CD8-positive, alpha-beta memory T cell (primary cell): ENCODE measurements at regions not wholly inside any gene's neighbourhood (a gene's known extent, or its start where the extent isn't known, plus 50 kb on each side); places are given as distances from the start of the nearest gene placed in this dataset.
"Not testable (repeated sequence)": the region's sequence is repeated elsewhere in the genome, so short reads cannot be mapped to it uniquely, and the experiment has no call there.

Source experiments
- CTCF ChIA-PET: fragments of 350-600 bp; sonication (Branson Sonifier 250); formaldehyde crosslinking; loops from one replicate; lab custom pipeline; 2021; ENCODE audit warnings: antibody characterized with exemption; lab: Charles Lee
- POLR2A ChIA-PET: fragments of 350-600 bp; sonication (Branson Sonifier 250); formaldehyde crosslinking; loops from one replicate; lab custom pipeline; 2021; ENCODE audit warnings: antibody characterized with exemption; lab: Charles Lee
- DNase-seq, 5 donors: peaks; one replicate each; pipeline versions ENCODE4 v3.0.0 to v3.0.0-alpha.2; 2020 to 2022; ENCODE audit warnings: mixed read lengths in 1 of 5
- H3K27ac ChIP-seq: one replicate; pipeline ENCODE4 v1.7.0; 2013; ENCODE audit warnings: low read depth, mild to moderate bottlenecking, low read length, moderate library complexity
- H3K27me3 ChIP-seq: 2 replicates; pipeline ENCODE4 v1.7.0; 2013; ENCODE audit warnings: low read length, mild to moderate bottlenecking; ENCODE audit not compliant: insufficient read depth, poor library complexity, severe bottlenecking
- H3K36me3 ChIP-seq: 2 replicates; pipeline ENCODE4 v1.7.0; 2013; ENCODE audit warnings: mild to moderate bottlenecking, low read length, moderate library complexity; ENCODE audit not compliant: insufficient read depth
- H3K4me1 ChIP-seq: 2 replicates; pipeline ENCODE4 v1.7.0; 2013; ENCODE audit warnings: mild to moderate bottlenecking, low read length, moderate library complexity; ENCODE audit not compliant: insufficient read depth
- H3K4me3 ChIP-seq: 2 replicates; pipeline ENCODE4 v1.7.0; 2013; ENCODE audit warnings: mild to moderate bottlenecking, low read length
- H3K9me3 ChIP-seq: 2 replicates; pipeline ENCODE4 v1.7.0; 2013; ENCODE audit warnings: mild to moderate bottlenecking, low read length
- H3K27ac Mint-ChIP-seq, 8 donors: one replicate each; pipeline ENCODE4 v1.8.0; 2020 to 2021; ENCODE audit warnings: mixed read lengths in 8 of 8, mild to moderate bottlenecking in 6 of 8, inconsistent platforms in 3 of 8, moderate library complexity in 3 of 8
- H3K27me3 Mint-ChIP-seq, 2 donors: one replicate each; pipeline ENCODE4 v1.8.0; 2020 to 2021; ENCODE audit warnings: mixed read lengths in 2 of 2, mild to moderate bottlenecking in 1 of 2, moderate library complexity in 1 of 2
- H3K36me3 Mint-ChIP-seq, 3 donors: one replicate each; pipeline ENCODE4 v1.8.0; 2020 to 2021; ENCODE audit warnings: mixed read lengths in 3 of 3, inconsistent platforms in 1 of 3, mild to moderate bottlenecking in 1 of 3
- H3K4me1 Mint-ChIP-seq, 3 donors: one replicate each; pipeline ENCODE4 v1.8.0; 2020 to 2021; ENCODE audit warnings: mixed read lengths in 3 of 3, inconsistent platforms in 1 of 3, mild to moderate bottlenecking in 1 of 3
- H3K4me3 Mint-ChIP-seq, 7 donors: one replicate each; pipeline ENCODE4 v1.8.0; 2020 to 2021; ENCODE audit warnings: mixed read lengths in 7 of 7, mild to moderate bottlenecking in 6 of 7, moderate library complexity in 4 of 7, inconsistent platforms in 2 of 7
- H3K9me3 Mint-ChIP-seq, 5 donors: one replicate each; pipeline ENCODE4 v1.8.0; 2020 to 2022; ENCODE audit warnings: mixed read lengths in 5 of 5, mild to moderate bottlenecking in 3 of 5, moderate library complexity in 2 of 5, inconsistent platforms in 1 of 5

GRCh38 chr13:73169971-73170370, 111.2 kb downstream of the KLF5 start:
- no peak for DNase-seq
- Mint-ChIP-seq H3K4me1 (peaks cover 0 to 5% (median 3%) of the 10 kb centered on the region in 3 donors), H3K27me3 (peaks cover 0 to 4% of the 10 kb centered on the region in 2 donors), H3K27ac (no peak overlapping the region), H3K36me3 (no peaks in the 10 kb centered on the region), H3K4me3 (no peak overlapping the region), H3K9me3 (no peaks in the 10 kb centered on the region)
- Histone ChIP-seq H3K9me3 (no peaks in the 10 kb centered on the region), H3K36me3 (no peaks in the 10 kb centered on the region), H3K4me1 (no peaks in the 10 kb centered on the region), H3K27ac (no peak overlapping the region), H3K27me3 (no peaks in the 10 kb centered on the region), H3K4me3 (no peak overlapping the region)
- CTCF ChIA-PET = no interaction called here
- POLR2A ChIA-PET = no interaction called here

DNA sequence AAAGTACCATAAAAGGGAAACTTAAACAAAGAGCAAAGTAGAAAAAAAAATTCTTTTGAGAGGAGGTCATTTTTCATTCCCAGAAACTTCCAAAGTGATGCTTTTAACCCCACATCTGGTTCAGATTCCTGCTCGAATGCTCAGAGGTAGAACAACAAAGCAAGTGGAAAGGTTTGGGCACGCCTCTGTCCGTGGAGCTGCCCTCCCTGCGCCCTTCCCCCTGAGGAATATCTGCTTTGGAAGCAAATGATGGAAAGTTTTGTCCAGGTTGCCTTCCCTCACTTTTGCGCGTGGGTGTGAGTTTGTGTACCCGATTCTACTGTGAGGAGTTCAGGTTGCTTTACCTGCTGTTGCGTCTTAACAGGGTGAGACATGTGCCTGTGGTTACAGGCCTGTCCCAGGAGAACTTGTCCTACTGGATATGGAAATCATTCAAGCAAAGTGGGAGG, 110.2 kb downstream of the KLF5 start:
- no peak for DNase-seq

DNA sequence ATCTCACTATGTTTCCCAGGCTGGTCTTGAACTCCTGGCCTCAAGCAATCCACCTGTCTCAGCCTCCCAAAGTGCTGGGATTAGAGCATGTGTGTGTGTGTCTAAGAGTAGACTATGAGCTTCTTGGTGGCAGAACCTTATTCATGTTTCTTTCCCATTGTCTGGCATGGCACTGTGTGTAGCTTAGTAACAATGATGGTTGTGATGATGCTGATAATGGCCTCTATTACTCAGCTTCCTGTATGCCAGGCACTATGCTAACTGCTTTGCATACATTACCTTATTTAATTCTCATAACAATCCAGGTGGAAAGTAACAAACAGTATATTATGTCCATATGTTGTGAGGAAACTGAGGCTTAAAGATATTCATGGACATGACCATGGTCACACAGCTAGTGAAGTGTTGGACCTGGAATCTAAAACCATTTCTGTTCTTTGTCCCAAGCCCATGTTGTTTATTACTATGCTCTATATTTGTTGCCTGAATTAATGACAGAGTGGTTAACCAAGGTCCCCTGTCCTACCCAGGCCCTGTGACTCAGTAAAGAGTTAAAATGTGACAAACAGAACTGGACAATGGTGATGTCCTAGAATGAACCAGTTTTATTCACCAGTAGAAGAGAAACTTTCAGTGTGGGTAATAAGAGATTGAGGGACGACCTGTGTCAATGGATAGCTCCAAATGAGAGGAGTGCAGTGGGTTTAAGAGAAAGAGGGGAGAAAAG, 109.6 kb downstream of the KLF5 start:
- H3K4me1 ChIP-seq = no peaks in the 10 kb centered on the region
- no peak overlapping the region for H3K27ac ChIP-seq
- H3K27me3 ChIP-seq = no peaks in the 10 kb centered on the region
- H3K4me3 Mint-ChIP-seq = no peak overlapping the region
- no peaks in the 10 kb centered on the region for H3K9me3 ChIP-seq
- no peak overlapping the region for H3K27ac Mint-ChIP-seq
- DNase-seq = no peak
- POLR2A ChIA-PET = no interaction called here
- no peaks in the 10 kb centered on the region for H3K9me3 Mint-ChIP-seq
- H3K4me1 Mint-ChIP-seq = peaks cover 0 to 5% (median 3%) of the 10 kb centered on the region in 3 donors
- no peaks in the 10 kb centered on the region for H3K36me3 Mint-ChIP-seq
- H3K27me3 Mint-ChIP-seq = peaks cover 0 to 4% of the 10 kb centered on the region in 2 donors
- H3K4me3 ChIP-seq = no peak overlapping the region
- H3K36me3 ChIP-seq = no peaks in the 10 kb centered on the region
- CTCF ChIA-PET = no interaction called here

More for the DNA sequence above, 110.2 kb downstream of the KLF5 start:
- ChIA-PET POLR2A (no interaction called here), CTCF (no interaction called here)
- H3K36me3 ChIP-seq = no peaks in the 10 kb centered on the region
- peaks cover 0 to 4% of the 10 kb centered on the region in 2 donors for H3K27me3 Mint-ChIP-seq
- H3K27ac Mint-ChIP-seq = no peak overlapping the region
- no peaks in the 10 kb centered on the region for H3K27me3 ChIP-seq
- H3K9me3 ChIP-seq = no peaks in the 10 kb centered on the region
- H3K4me1 Mint-ChIP-seq = peaks cover 0 to 5% (median 3%) of the 10 kb centered on the region in 3 donors
- no peak overlapping the region for H3K4me3 ChIP-seq
- no peak overlapping the region for H3K4me3 Mint-ChIP-seq
- H3K4me1 ChIP-seq = no peaks in the 10 kb centered on the region
- H3K9me3 Mint-ChIP-seq = no peaks in the 10 kb centered on the region
- no peak overlapping the region for H3K27ac ChIP-seq
- H3K36me3 Mint-ChIP-seq = no peaks in the 10 kb centered on the region

GRCh38 chr13:73167028-73167820, 108.4 kb downstream of the KLF5 start:
- Histone ChIP-seq H3K9me3 (no peaks in the 10 kb centered on the region), H3K36me3 (no peaks in the 10 kb centered on the region), H3K27me3 (no peaks in the 10 kb centered on the region), H3K27ac (no peak overlapping the region), H3K4me3 (no peak overlapping the region), H3K4me1 (no peaks in the 10 kb centered on the region)
- Mint-ChIP-seq H3K4me3 (no peak overlapping the region), H3K27ac (no peak overlapping the region), H3K9me3 (no peaks in the 10 kb centered on the region), H3K27me3 (peaks cover 0 to 4% of the 10 kb centered on the region in 2 donors), H3K36me3 (no peaks in the 10 kb centered on the region), H3K4me1 (peaks cover 0 to 5% (median 3%) of the 10 kb centered on the region in 3 donors)
- CTCF ChIA-PET = no interaction called here
- POLR2A ChIA-PET = no interaction called here
- DNase-seq = no peak

DNA sequence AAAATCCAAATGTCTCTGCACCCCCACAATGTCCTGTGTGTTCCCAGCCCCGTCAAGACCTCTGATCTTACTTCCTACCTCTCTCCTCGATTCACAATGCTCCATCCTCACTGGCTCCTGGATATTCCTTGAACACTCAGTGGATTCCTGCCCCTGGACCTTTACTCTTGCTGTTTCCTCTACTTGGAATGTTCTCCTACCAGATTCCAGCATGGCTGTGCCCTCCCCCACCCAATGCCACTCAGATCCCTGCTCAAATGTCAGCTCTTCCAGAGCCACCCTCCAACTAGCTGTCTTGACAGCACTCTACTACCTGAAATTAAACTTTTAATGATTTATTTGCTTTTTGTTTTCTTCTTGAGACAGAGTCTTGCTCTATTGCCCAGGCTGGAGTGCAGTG, 107.4 kb downstream of the KLF5 start:
- no peaks in the 10 kb centered on the region for H3K36me3 Mint-ChIP-seq
- Histone ChIP-seq H3K9me3 (no peaks in the 10 kb centered on the region), H3K4me1 (no peaks in the 10 kb centered on the region), H3K4me3 (no peak overlapping the region), H3K27me3 (no peaks in the 10 kb centered on the region), H3K36me3 (no peaks in the 10 kb centered on the region), H3K27ac (no peak overlapping the region)
- peaks cover 0 to 4% of the 10 kb centered on the region in 2 donors for H3K27me3 Mint-ChIP-seq
- no peak overlapping the region for H3K4me3 Mint-ChIP-seq
- peaks cover 0 to 5% (median 3%) of the 10 kb centered on the region in 3 donors for H3K4me1 Mint-ChIP-seq
- ChIA-PET CTCF (no interaction called here), POLR2A (no interaction called here)
- DNase-seq = no peak
- no peak overlapping the region for H3K27ac Mint-ChIP-seq
- no peaks in the 10 kb centered on the region for H3K9me3 Mint-ChIP-seq

GRCh38 chr13:73162912-73163911, 104.4 kb downstream of the KLF5 start:
- peaks cover 0 to 4% of the 10 kb centered on the region in 2 donors for H3K27me3 Mint-ChIP-seq
- Histone ChIP-seq H3K9me3 (no peaks in the 10 kb centered on the region), H3K27me3 (no peaks in the 10 kb centered on the region), H3K36me3 (no peaks in the 10 kb centered on the region), H3K4me1 (no peaks in the 10 kb centered on the region), H3K27ac (no peak overlapping the region), H3K4me3 (no peak overlapping the region)
- no peak for DNase-seq
- H3K36me3 Mint-ChIP-seq = no peaks in the 10 kb centered on the region
- no peak overlapping the region for H3K27ac Mint-ChIP-seq
- H3K4me1 Mint-ChIP-seq = no peaks in the 10 kb centered on the region
- ChIA-PET POLR2A (no interaction called here), CTCF (interaction anchor here (0.6 kb wide), 1 partner anchor 14 kb away, joined by 4 read pairs; no protein-coding TSS in a partner anchor)
- no peak overlapping the region for H3K4me3 Mint-ChIP-seq
- H3K9me3 Mint-ChIP-seq = peaks cover 0 to 3% (median 0%) of the 10 kb centered on the region in 5 donors

DNA sequence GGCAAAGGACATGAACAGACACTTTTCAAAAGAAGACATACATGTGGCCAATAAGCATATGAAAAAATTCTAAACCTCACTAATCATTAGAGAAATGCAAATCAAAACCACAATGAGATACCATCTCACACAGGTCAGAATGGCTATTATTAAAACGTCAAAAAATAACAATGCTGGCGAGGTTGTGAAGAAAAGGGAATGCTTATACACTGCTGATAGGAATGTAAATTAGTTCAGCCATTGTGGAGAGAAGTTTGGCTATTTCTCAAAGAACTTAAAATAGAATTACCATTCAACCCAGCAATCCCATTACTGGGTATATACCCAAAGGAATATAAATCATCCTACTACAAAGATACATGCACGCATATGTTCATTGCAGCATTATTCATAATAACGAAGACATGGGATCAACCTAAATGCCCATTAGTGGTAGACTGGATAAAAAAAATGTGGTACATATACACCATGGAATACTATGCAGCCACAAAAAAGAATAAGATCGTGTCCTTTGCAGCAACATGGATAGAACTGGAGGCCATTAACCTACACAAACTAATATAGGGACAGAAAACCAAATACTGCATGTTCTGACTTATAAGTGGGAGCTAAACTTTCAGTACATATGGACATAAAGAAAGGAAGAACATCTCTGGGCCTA, 101.7 kb downstream of the KLF5 start:
- H3K36me3 ChIP-seq, H3K9me3 ChIP-seq, H3K4me1 Mint-ChIP-seq, H3K4me1 ChIP-seq, H3K27ac Mint-ChIP-seq, H3K27me3 Mint-ChIP-seq, POLR2A ChIA-PET, DNase-seq, H3K9me3 Mint-ChIP-seq, H3K4me3 Mint-ChIP-seq, CTCF ChIA-PET, H3K27me3 ChIP-seq, H3K36me3 Mint-ChIP-seq, H3K27ac ChIP-seq, H3K4me3 ChIP-seq: not testable (repeated sequence)
